ENCODE measurements at regions not wholly inside any gene's neighbourhood (a gene's known extent, or its start where the extent isn't known, plus 50 kb on each side); places are given as distances from the start of the nearest gene placed in this dataset.

DNA sequence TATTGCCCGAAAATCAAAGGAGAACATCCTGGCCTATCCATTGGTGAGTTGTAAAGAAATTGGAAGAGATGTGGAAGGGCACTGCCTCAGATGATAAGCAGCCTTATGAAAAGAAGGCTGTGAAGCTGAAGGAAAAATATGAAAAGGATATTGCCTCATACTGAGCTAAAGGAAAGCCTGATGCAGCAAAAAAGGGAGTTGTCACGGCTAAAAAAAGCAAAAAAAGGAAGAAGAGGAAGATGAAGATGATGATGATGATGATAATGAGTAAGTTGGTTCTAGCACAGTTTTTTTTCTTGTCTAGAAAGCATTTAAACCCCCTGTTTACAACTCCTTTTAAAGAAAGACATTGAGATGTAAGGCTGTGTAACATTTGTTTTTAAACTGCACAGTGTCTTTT, 59.8 kb upstream of the ZBED3 start:
- TF ChIP-seq, protein P1, sequence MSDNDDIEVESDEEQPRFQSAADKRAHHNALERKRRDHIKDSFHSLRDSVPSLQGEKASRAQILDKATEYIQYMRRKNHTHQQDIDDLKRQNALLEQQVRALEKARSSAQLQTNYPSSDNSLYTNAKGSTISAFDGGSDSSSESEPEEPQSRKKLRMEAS (IDR thresholded peaks at IDR 0.05): no peak
- TF ChIP-seq EP300 (IDR thresholded peaks at IDR 0.05; ENCODE audit: borderline replicate concordance): no peak
- no peak for TF ChIP-seq FOXM1 (IDR thresholded peaks at IDR 0.05; ENCODE audit: borderline replicate concordance, low read depth)
- no peak for TF ChIP-seq EGR1 (IDR thresholded peaks at IDR 0.05)
- no peak for TF ChIP-seq CREB1 (IDR thresholded peaks at IDR 0.05; ENCODE audit: low read depth)
- TF ChIP-seq TAF1 (IDR thresholded peaks at IDR 0.05; ENCODE audit: low read depth): no peak
- TF ChIP-seq ZBTB7A (IDR thresholded peaks at IDR 0.05; ENCODE audit: low read depth): no peak
- TF ChIP-seq NFIC (IDR thresholded peaks at IDR 0.05): no peak
- no peak for TF ChIP-seq RAD21 (IDR thresholded peaks at IDR 0.05; ENCODE audit: low read depth)
- no peak for TF ChIP-seq CEBPB (IDR thresholded peaks at IDR 0.05)
- TF ChIP-seq YY1 (IDR thresholded peaks at IDR 0.05; ENCODE audit: low read depth): no peak
